Keratinocyte (primary cell): ENCODE measurements at regions not wholly inside any gene's neighbourhood (a gene's known extent, or its start where the extent isn't known, plus 50 kb on each side); places are given as distances from the start of the nearest gene placed in this dataset.

Source experiments
- CTCF ChIP-seq, 3 experiments: IDR thresholded peaks in 1 of 3; conservative IDR thresholded peaks in 1 of 3; optimal IDR thresholded peaks in 1 of 3; 2 replicates in 2 of 3; 3 replicates in 1 of 3; pipeline versions ENCODE3 to v1.5.1; 2011; ENCODE audit warnings: low read length in 3 of 3, mild to moderate bottlenecking in 3 of 3, moderate library complexity in 2 of 3, control low read depth in 1 of 3, inconsistent platforms in 1 of 3; ENCODE audit not compliant: insufficient read depth in 2 of 3; ENCODE audit errors: extremely low read depth in 1 of 3
- EZH2 ChIP-seq: IDR thresholded peaks from one replicate; pipeline ENCODE4 v1.6.1; 2012; ENCODE audit warnings: inconsistent platforms, mild to moderate bottlenecking, low read length, moderate library complexity

DNA sequence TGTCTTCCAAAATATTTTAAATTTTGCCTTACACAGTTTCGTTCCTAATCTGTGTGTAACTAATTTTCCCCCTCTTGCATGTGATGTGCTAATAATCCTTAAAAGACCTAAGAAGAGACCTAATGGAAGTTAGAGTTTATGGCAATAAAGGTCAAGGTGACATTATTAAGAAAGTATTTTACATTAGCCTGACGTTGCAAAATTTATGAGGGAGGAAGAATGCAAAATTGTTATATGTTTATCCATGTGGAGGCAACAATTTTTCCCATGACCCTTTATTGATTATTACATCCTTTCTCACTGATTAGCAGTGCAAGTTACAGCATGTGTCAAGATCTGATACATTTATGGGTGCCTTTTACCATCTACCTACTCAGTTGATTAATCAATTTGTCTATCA lies 373.8 kb upstream of the ROBO1 start:
- no peak for TF ChIP-seq CTCF (optimal IDR thresholded peaks at IDR 0.05 in 1 of 3, IDR thresholded peaks at IDR 0.05 in 1 of 3, conservative IDR thresholded peaks at IDR 0.05 in 1 of 3; ENCODE audit: extremely low read depth in 1 of 3, insufficient read depth in 2 of 3, low read length in 3 of 3)
- no peak for TF ChIP-seq EZH2
